DND-41 (cell line): ENCODE measurements at regions not wholly inside any gene's neighbourhood (a gene's known extent, or its start where the extent isn't known, plus 50 kb on each side); places are given as distances from the start of the nearest gene placed in this dataset.

Experiments used
- EZH2 ChIP-seq: IDR thresholded peaks from 3 replicates; pipeline ENCODE4 v1.6.1; 2012; ENCODE audit warnings: borderline replicate concordance, low read depth, mild to moderate bottlenecking, moderate library complexity, low read length, inconsistent platforms; ENCODE audit not compliant: severe bottlenecking
- TF ChIP-seq, protein P1 (sequence below): IDR thresholded peaks from 2 replicates; pipeline ENCODE4 v1.5.1; 2012; ENCODE audit warnings: borderline replicate concordance, low read length, moderate library complexity, mild to moderate bottlenecking; ENCODE audit not compliant: poor library complexity, severe bottlenecking; ENCODE audit errors: extremely low read depth

DNA sequence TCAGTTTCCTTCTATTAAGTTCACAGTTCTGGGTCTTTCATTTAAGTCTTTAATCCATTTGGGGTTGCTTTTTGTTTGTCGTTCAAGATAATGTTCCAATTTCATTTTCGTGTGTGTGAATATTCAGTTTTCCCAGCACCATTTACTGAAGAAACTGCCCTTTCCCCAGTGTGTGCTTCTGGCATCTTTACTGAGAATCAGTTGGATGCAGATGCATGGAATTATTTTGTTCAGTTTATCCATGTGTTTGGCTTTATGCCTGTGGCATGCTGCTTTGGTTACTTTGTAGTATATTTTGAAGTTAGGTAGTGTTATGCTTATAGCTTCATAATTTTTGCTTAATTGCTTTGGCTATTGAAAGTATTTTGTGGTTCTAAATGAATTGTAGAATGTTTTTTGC is 163.8 kb upstream of the HDX start:
- TF ChIP-seq, protein P1, sequence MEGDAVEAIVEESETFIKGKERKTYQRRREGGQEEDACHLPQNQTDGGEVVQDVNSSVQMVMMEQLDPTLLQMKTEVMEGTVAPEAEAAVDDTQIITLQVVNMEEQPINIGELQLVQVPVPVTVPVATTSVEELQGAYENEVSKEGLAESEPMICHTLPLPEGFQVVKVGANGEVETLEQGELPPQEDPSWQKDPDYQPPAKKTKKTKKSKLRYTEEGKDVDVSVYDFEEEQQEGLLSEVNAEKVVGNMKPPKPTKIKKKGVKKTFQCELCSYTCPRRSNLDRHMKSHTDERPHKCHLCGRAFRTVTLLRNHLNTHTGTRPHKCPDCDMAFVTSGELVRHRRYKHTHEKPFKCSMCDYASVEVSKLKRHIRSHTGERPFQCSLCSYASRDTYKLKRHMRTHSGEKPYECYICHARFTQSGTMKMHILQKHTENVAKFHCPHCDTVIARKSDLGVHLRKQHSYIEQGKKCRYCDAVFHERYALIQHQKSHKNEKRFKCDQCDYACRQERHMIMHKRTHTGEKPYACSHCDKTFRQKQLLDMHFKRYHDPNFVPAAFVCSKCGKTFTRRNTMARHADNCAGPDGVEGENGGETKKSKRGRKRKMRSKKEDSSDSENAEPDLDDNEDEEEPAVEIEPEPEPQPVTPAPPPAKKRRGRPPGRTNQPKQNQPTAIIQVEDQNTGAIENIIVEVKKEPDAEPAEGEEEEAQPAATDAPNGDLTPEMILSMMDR, result no peak
- no peak for TF ChIP-seq EZH2
